Transverse colon (tissue), 4 donors: ENCODE measurements at regions not wholly inside any gene's neighbourhood (a gene's known extent, or its start where the extent isn't known, plus 50 kb on each side); places are given as distances from the start of the nearest gene placed in this dataset.

Source experiments
- DNase-seq: peaks from one replicate; pipeline ENCODE4 v3.0.0-alpha.2; 2019
- H3K27ac ChIP-seq, 4 donors: fragments of 200-600 bp; sonication (generic); 2 replicates each; pipeline ENCODE4 v1.5.1; 2016 to 2018; ENCODE audit warnings: inconsistent platforms in 4 of 4
- H3K27me3 ChIP-seq: fragments of 200-600 bp; sonication (generic); 2 replicates; pipeline ENCODE4 v1.5.1; 2017; ENCODE audit warnings: inconsistent platforms
- H3K36me3 ChIP-seq, 4 donors: fragments of 200-600 bp; sonication (generic); 2 replicates each; pipeline ENCODE4 v1.5.1; 2017 to 2019; ENCODE audit warnings: inconsistent platforms in 4 of 4
- H3K4me1 ChIP-seq, 4 donors: fragments of 200-600 bp; sonication (generic); 2 replicates each; pipeline ENCODE4 v1.5.1; 2017 to 2020; ENCODE audit warnings: inconsistent platforms in 4 of 4
- H3K4me3 ChIP-seq, 4 donors: fragments of 200-600 bp; sonication (generic); 1 replicate in 1 of 4; 2 replicates in 3 of 4; pipeline versions ENCODE4 v1.5.1 to v1.6.1; 2017 to 2019; ENCODE audit warnings: inconsistent platforms in 4 of 4
- H3K9me3 ChIP-seq, 2 donors: fragments of 200-600 bp; sonication (generic); 2 replicates each; pipeline ENCODE4 v1.5.1; 2017 to 2019; ENCODE audit warnings: inconsistent platforms in 2 of 2
- EP300 ChIP-seq: sonication (generic); formaldehyde crosslinking; IDR thresholded peaks from one replicate; pipeline ENCODE4 v1.6.1; 2017; ENCODE audit warnings: antibody characterized with exemption, low read depth
- POLR2A ChIP-seq: fragments of 450-650 bp; IDR thresholded peaks from one replicate; pipeline ENCODE4 v1.6.1; 2016; ENCODE audit warnings: antibody characterized with exemption, mild to moderate bottlenecking, moderate library complexity
- POLR2AphosphoS5 ChIP-seq, 3 donors: sonication (generic); formaldehyde crosslinking; IDR thresholded peaks; one replicate each; pipeline ENCODE4 v1.6.1; 2016; ENCODE audit warnings: antibody characterized with exemption in 3 of 3
- WGBS, 2 donors: methylation state at CpG; one replicate each; pipeline ENCODE4 v1.1.5; 2018; ENCODE audit warnings: low coverage in 1 of 2; 5-methylcytosine and 5-hydroxymethylcytosine counted together
- in situ Hi-C, 4 donors: fragments of 200-750 bp; cut with MboI; loops; one replicate each; pipeline versions ENCODE4 v1.15.0 to v1.15.1; 2017; ENCODE audit warnings: low sequenced_read_pairs in 3 of 4, low pct_ligation_motif_present in 1 of 4, low pct_unique_long_range_greater_than_20kb in 1 of 4
- intact Hi-C: fragments of 100-400 bp; cut with DNase I; formaldehyde crosslinking; loops from one replicate; pipeline ENCODE4 v1.15.1; 2023; ENCODE audit warnings: low total_unique reads
- TF ChIP-seq, protein P1 (sequence below), 5 experiments: fragments of 200-600 bp in 3 of 5; fragments of 450-650 bp in 2 of 5; sonication (generic) in 3 of 5; IDR thresholded peaks; 1 replicate in 2 of 5; 2 replicates in 3 of 5; pipeline ENCODE4 v1.5.1; 2016 to 2017; ENCODE audit warnings: antibody characterized with exemption in 5 of 5, inconsistent platforms in 3 of 5, mild to moderate bottlenecking in 2 of 5, moderate library complexity in 1 of 5

GRCh38 chr12:124125203-124125871 lies 152.3 kb downstream of the ZNF664 start:
- TF ChIP-seq, protein P1, sequence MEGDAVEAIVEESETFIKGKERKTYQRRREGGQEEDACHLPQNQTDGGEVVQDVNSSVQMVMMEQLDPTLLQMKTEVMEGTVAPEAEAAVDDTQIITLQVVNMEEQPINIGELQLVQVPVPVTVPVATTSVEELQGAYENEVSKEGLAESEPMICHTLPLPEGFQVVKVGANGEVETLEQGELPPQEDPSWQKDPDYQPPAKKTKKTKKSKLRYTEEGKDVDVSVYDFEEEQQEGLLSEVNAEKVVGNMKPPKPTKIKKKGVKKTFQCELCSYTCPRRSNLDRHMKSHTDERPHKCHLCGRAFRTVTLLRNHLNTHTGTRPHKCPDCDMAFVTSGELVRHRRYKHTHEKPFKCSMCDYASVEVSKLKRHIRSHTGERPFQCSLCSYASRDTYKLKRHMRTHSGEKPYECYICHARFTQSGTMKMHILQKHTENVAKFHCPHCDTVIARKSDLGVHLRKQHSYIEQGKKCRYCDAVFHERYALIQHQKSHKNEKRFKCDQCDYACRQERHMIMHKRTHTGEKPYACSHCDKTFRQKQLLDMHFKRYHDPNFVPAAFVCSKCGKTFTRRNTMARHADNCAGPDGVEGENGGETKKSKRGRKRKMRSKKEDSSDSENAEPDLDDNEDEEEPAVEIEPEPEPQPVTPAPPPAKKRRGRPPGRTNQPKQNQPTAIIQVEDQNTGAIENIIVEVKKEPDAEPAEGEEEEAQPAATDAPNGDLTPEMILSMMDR (IDR thresholded peaks at IDR 0.05), result no peak
- no peak for TF ChIP-seq EP300
- TF ChIP-seq POLR2AphosphoS5 (IDR thresholded peaks at IDR 0.05), result no peak
- TF ChIP-seq POLR2A, result no peak
- in situ Hi-C loops (no loop called here), intact Hi-C loops (no loop called here)
- no peak overlapping the region for H3K4me3 ChIP-seq
- H3K27ac ChIP-seq, result no peak overlapping the region
- no peaks in the 10 kb centered on the region for H3K27me3 ChIP-seq
- 47 to 56% methylated on average over 4 to 10 of the region's 10 CpGs for WGBS, 2 donors
- H3K9me3 ChIP-seq, result no peaks in the 10 kb centered on the region
- H3K36me3 ChIP-seq, result no peaks in the 10 kb centered on the region
- H3K4me1 ChIP-seq, result no peaks in the 10 kb centered on the region
- DNase-seq, result no peak

GRCh38 chr12:124126950-124127655 lies 154.1 kb downstream of the ZNF664 start:
- WGBS, 2 donors, result 69 to 82% methylated on average over 11 to 15 of the region's 15 CpGs
- TF ChIP-seq, protein P1 (IDR thresholded peaks at IDR 0.05), result no peak
- TF ChIP-seq POLR2AphosphoS5 (IDR thresholded peaks at IDR 0.05) (no peak), POLR2A (no peak), EP300 (no peak)
- Histone ChIP-seq H3K27me3 (no peaks in the 10 kb centered on the region), H3K27ac (no peak overlapping the region), H3K36me3 (no peaks in the 10 kb centered on the region), H3K4me3 (no peak overlapping the region), H3K4me1 (no peaks in the 10 kb centered on the region), H3K9me3 (no peaks in the 10 kb centered on the region)
- intact Hi-C loops (no loop called here), in situ Hi-C loops (no loop called here)
- no peak for DNase-seq

- Histone ChIP-seq H3K4me3 (no peak overlapping the region), H3K27ac (no peak overlapping the region), H3K4me1 (no peaks in the 10 kb centered on the region), H3K36me3 (no peaks in the 10 kb centered on the region), H3K27me3 (no peaks in the 10 kb centered on the region), H3K9me3 (no peaks in the 10 kb centered on the region)
- WGBS, 2 donors, result 91 to 94% methylated on average over 9 of the region's 9 CpGs
- DNase-seq, result no peak
- intact Hi-C loops, result no loop called here
- TF ChIP-seq POLR2AphosphoS5 (IDR thresholded peaks at IDR 0.05) (no peak), EP300 (no peak), POLR2A (no peak)
- TF ChIP-seq, protein P1 (IDR thresholded peaks at IDR 0.05), result no peak
- in situ Hi-C loops, result no loop called here
Observed at GRCh38 chr12:124129132-124129531, 156.1 kb downstream of the ZNF664 start.

DNA sequence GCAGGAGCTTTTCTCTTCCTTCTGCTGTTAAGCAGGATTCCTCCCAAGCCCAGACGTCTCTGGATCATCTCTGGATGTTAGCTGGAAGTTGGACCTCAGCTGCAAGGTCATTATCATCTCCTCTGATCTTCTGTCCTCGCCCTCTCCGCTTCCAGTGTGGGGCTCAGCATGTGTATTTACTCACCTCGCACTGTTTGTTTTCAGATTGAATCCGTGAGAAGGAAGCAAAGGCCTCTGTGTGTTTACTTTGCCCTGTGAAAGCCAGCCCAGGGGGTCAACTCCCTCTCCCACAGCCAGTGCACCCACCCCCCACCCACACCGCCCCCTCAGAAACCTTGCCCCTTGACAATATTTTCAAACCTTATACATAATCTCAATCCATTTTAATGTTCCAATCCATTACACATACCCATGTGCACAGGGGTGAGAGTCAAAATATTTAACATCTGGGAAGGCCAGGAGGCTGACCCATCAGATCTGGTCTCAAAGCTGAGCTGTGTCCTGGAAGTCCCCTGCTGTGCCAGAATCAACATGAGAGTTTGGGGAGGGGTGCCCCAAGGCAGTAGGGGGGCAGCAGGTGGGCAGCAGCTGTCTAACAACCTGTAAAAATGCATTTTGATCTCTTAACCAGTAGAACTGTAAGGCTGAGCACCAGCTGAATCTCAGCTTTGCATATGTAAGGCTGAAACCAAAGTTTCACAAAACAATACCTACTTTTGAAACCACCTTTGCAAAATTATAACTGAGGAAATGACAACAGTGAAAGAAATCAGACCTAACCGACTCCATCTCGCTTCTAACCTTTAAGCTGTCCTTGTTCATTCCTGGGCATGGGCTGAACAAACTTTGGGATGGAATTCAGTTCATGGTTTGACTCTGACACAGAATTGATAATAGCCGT lies 157.9 kb downstream of the ZNF664 start:
- no peak for TF ChIP-seq POLR2AphosphoS5 (IDR thresholded peaks at IDR 0.05)
- no peak for TF ChIP-seq POLR2A
- TF ChIP-seq, protein P1 (IDR thresholded peaks at IDR 0.05), result no peak
- TF ChIP-seq EP300, result no peak
- Histone ChIP-seq H3K4me1 (no peaks in the 10 kb centered on the region), H3K27me3 (no peaks in the 10 kb centered on the region), H3K4me3 (no peak overlapping the region), H3K27ac (peak overlapping the region in 1 of 4 donors; percentile 30), H3K36me3 (no peaks in the 10 kb centered on the region), H3K9me3 (no peaks in the 10 kb centered on the region)
- DNase-seq, result peak; percentile 34
- in situ Hi-C loops (no loop called here), intact Hi-C loops (no loop called here)
- WGBS, 2 donors, result 49 to 75% methylated on average over 7 to 9 of the region's 9 CpGs
